GM12892 (cell line): ENCODE measurements at regions not wholly inside any gene's neighbourhood (a gene's known extent, or its start where the extent isn't known, plus 50 kb on each side); places are given as distances from the start of the nearest gene placed in this dataset.

Experiments used
- DNase-seq: peaks from one replicate; pipeline ENCODE4 v3.0.0; 2011; ENCODE audit not compliant: insufficient read length
- FAIRE-seq: peaks from 2 replicates; lab custom pipeline; 2011; peaks lifted over from hg19 to GRCh38; lab: Jason Lieb, UNC
- POLR2A ChIP-seq: IDR thresholded peaks from 2 replicates; pipeline ENCODE4 v1.6.1; 2011; ENCODE audit warnings: low read depth, low read length, control low read depth
- POLR2AphosphoS5 ChIP-seq: IDR thresholded peaks from 2 replicates; pipeline ENCODE4 v1.6.1; 2011; ENCODE audit warnings: low read depth, low read length, control low read depth
- TAF1 ChIP-seq: IDR thresholded peaks from 2 replicates; pipeline ENCODE4 v1.6.1; 2011; ENCODE audit warnings: low read depth, mild to moderate bottlenecking, control low read depth, low read length, borderline replicate concordance

GRCh38 chr5:31062902-31063580 is 130.4 kb upstream of the CDH6 start:
- FAIRE-seq (no peak), DNase-seq (no peak)
- TF ChIP-seq TAF1 (no peak), POLR2AphosphoS5 (no peak), POLR2A (no peak)

GRCh38 chr5:31059889-31060288 is 133.6 kb upstream of the CDH6 start:
- TF ChIP-seq TAF1: no peak
- no peak for TF ChIP-seq POLR2A
- TF ChIP-seq POLR2AphosphoS5: no peak
- no peak for FAIRE-seq
- no peak for DNase-seq

- no peak for FAIRE-seq
- no peak for DNase-seq
- TF ChIP-seq POLR2A (no peak), TAF1 (no peak), POLR2AphosphoS5 (no peak)
These were observed 139.0 kb upstream of the CDH6 start for GRCh38 chr5:31054453-31054852.

GRCh38 chr5:31052937-31053658 is 140.4 kb upstream of the CDH6 start:
- FAIRE-seq (no peak), DNase-seq (no peak)
- TF ChIP-seq TAF1 (no peak), POLR2AphosphoS5 (no peak), POLR2A (no peak)

GRCh38 chr5:31051316-31051715 is 142.2 kb upstream of the CDH6 start:
- DNase-seq (no peak), FAIRE-seq (no peak)
- TF ChIP-seq POLR2AphosphoS5: no peak
- no peak for TF ChIP-seq POLR2A
- TF ChIP-seq TAF1: no peak

GRCh38 chr5:31049936-31050704 is 143.4 kb upstream of the CDH6 start:
- DNase-seq (no peak), FAIRE-seq (no peak)
- TF ChIP-seq POLR2A (no peak), TAF1 (no peak), POLR2AphosphoS5 (no peak)

- TF ChIP-seq TAF1: no peak
- no peak for TF ChIP-seq POLR2A
- TF ChIP-seq POLR2AphosphoS5: no peak
- DNase-seq (no peak), FAIRE-seq (no peak)
These were observed 144.0 kb upstream of the CDH6 start for GRCh38 chr5:31049461-31049860.

GRCh38 chr5:31048282-31049270 is 144.9 kb upstream of the CDH6 start:
- no peak for FAIRE-seq
- DNase-seq: no peak
- TF ChIP-seq POLR2A (no peak), TAF1 (no peak), POLR2AphosphoS5 (no peak)

GRCh38 chr5:31047621-31048020 is 145.9 kb upstream of the CDH6 start:
- FAIRE-seq: no peak

GRCh38 chr5:31047007-31047406 is 146.5 kb upstream of the CDH6 start:
- no peak for FAIRE-seq
- DNase-seq: no peak
- TF ChIP-seq POLR2AphosphoS5: no peak
- no peak for TF ChIP-seq POLR2A
- no peak for TF ChIP-seq TAF1

More at GRCh38 chr5:31047621-31048020, 145.9 kb upstream of the CDH6 start:
- DNase-seq: no peak
- TF ChIP-seq TAF1: no peak
- no peak for TF ChIP-seq POLR2A
- no peak for TF ChIP-seq POLR2AphosphoS5

- FAIRE-seq: no peak
- DNase-seq: no peak
These were observed 157.1 kb upstream of the CDH6 start for GRCh38 chr5:31036411-31036810.

GRCh38 chr5:31033295-31033694 is 160.2 kb upstream of the CDH6 start:
- DNase-seq: no peak
- no peak for TF ChIP-seq POLR2A
- TF ChIP-seq TAF1: no peak
- TF ChIP-seq POLR2AphosphoS5: no peak
- no peak for FAIRE-seq

More at GRCh38 chr5:31036411-31036810, 157.1 kb upstream of the CDH6 start:
- TF ChIP-seq POLR2AphosphoS5 (no peak), TAF1 (no peak), POLR2A (no peak)

GRCh38 chr5:31029925-31030324 is 163.6 kb upstream of the CDH6 start:
- no peak for TF ChIP-seq TAF1
- no peak for TF ChIP-seq POLR2AphosphoS5
- TF ChIP-seq POLR2A: no peak
- DNase-seq (no peak), FAIRE-seq (no peak)
